ENCODE measurements at regions not wholly inside any gene's neighbourhood (a gene's known extent, or its start where the extent isn't known, plus 50 kb on each side); places are given as distances from the start of the nearest gene placed in this dataset.
"Not testable (repeated sequence)": the region's sequence is repeated elsewhere in the genome, so short reads cannot be mapped to it uniquely, and the experiment has no call there.

DNA sequence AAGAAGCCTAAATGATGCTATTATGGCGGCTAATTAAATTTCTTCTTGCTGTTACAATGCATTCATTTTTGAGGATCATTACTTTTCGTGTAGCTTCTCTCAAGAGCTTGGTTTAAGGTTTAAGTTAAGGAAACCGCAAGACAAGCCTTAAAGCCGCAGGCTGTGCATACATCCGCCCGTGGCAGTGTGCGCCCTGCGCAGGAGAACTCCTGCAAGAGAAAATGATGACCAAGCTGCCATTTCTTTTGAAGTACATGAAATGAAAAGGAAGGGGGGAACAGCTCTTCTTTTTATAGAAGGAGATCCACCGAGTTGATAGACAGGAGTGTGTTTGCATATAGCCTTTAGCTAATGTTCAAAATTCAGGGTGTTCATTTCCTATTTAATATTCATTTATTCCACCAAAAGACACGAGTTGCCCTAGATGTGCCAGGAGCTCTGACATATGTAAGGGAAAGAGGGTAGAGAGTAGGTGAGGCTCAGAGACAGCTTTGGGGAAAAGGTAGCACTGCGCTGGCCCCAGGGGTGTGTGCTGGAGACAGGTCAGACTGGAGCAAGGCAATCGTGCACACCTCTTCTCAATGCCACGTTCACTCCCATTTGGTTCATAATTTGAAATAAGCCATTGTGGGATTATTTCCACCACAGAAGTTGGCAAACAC, 112.1 kb upstream of the LDB2 start:
- no peaks in the 10 kb centered on the region for H3K27me3 ChIP-seq
- H3K4me1 ChIP-seq: no peaks in the 10 kb centered on the region
- no peaks in the 10 kb centered on the region for H3K36me3 ChIP-seq
- no peak overlapping the region for H3K27ac ChIP-seq
- TF ChIP-seq CTCF (IDR thresholded peaks at IDR 0.05) (no peak), POLR2A (IDR thresholded peaks at IDR 0.05) (no peak)
- intact Hi-C loops (cut with DNase I; ENCODE audit: low total_unique reads): no loop called here
- no peak overlapping the region for H3K4me3 ChIP-seq
- H3K9me3 ChIP-seq: no peaks in the 10 kb centered on the region
- DNase-seq: no peak

DNA sequence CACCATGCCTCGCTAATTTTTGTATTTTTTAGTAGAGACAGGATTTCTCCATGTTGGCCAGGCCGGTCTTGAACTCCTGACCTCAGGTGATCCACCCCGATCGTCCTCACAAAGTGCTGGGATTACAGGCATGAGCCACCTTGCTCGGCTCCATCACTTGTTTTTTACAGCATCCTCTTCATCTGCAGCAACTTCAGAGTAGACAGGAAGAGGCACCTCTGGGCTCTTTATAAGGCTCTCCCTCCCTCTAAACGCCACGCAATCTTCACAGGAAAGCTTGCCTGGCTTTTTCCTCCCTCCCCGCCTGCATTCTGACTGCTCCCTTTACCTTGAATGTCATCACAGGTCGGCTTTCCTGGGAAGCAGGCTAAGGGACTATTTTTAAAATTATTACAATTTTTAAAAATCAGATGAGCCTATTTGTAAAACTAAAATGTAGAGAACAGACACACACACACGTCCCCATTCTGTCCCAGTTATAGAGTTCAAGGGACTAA, 111.5 kb upstream of the LDB2 start:
- Histone ChIP-seq H3K27ac (no peak overlapping the region), H3K27me3 (no peaks in the 10 kb centered on the region), H3K9me3 (no peaks in the 10 kb centered on the region), H3K4me3 (no peak overlapping the region), H3K4me1 (no peaks in the 10 kb centered on the region), H3K36me3 (no peaks in the 10 kb centered on the region)
- intact Hi-C loops (cut with DNase I; ENCODE audit: low total_unique reads): no loop called here
- TF ChIP-seq POLR2A (IDR thresholded peaks at IDR 0.05) (no peak), CTCF (IDR thresholded peaks at IDR 0.05) (no peak)
- no peak for DNase-seq

DNA sequence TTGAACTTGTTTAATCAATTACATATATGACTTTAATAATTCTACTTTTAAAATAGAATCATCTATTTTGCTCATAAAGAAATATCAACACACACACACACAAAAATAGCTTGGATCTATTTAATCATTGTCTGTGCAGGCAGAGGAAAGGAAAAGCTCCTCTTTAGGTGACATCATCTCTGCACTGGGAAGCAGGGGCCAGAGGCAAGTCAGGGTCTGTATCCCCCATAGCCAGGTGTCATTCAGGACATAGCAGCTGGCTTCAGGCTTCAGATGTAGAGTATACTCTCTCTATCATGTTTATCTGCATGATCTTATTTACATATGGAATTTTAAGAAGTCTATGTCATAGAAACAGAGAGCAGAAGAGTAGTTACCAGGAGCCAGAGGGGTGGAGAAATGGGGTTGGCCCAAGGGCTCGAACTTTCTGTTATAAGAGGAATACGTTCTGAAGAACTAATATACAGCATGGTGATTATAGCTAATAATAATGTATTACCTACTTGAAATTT, 110.4 kb upstream of the LDB2 start:
- no peaks in the 10 kb centered on the region for H3K9me3 ChIP-seq
- no peaks in the 10 kb centered on the region for H3K36me3 ChIP-seq
- TF ChIP-seq POLR2A (IDR thresholded peaks at IDR 0.05) (no peak), CTCF (IDR thresholded peaks at IDR 0.05) (no peak)
- DNase-seq: no peak
- no peaks in the 10 kb centered on the region for H3K4me1 ChIP-seq
- H3K4me3 ChIP-seq: no peak overlapping the region
- intact Hi-C loops (cut with DNase I; ENCODE audit: low total_unique reads): no loop called here
- no peak overlapping the region for H3K27ac ChIP-seq
- no peaks in the 10 kb centered on the region for H3K27me3 ChIP-seq

DNA sequence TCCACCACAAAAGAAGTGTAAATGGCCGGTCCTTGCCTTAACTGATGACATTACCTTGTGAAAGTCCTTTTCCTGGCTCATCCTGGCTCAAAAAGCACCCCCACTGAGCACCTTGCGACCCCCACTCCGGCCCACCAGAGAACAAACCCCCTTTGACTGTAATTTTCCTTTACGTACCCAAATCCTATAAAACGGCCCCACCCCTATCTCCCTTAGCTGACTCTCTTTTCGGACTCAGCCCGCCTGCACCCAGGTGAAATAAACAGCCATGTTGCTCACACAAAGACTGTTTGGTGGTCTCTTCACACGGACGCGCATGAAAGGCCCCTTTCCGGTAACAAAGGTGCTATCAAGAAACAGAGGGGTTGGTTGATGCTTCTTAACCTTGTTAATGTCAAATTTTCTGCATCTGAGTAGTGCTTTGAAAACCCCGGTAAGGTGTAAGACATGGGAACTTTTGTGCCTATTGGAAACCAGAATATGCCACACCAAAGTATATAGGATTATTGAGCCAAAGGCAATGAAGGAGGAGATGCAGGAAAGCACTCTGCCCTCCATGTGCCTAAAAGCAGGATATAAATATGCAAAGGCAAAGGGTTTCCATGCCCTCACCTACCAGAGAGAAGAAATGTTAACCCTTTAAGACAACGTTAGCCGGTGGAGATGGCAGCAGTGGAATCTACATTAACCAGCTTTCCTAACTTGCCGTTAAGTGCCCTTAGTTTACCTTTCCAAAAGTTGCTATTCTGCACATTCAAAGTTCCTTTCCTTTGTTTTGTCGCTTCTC, 105.4 kb upstream of the LDB2 start:
- H3K36me3 ChIP-seq; H3K27ac ChIP-seq; H3K27me3 ChIP-seq; intact Hi-C loops (cut with DNase I; ENCODE audit: low total_unique reads); H3K9me3 ChIP-seq; H3K4me3 ChIP-seq; H3K4me1 ChIP-seq; DNase-seq: not testable (repeated sequence)

DNA sequence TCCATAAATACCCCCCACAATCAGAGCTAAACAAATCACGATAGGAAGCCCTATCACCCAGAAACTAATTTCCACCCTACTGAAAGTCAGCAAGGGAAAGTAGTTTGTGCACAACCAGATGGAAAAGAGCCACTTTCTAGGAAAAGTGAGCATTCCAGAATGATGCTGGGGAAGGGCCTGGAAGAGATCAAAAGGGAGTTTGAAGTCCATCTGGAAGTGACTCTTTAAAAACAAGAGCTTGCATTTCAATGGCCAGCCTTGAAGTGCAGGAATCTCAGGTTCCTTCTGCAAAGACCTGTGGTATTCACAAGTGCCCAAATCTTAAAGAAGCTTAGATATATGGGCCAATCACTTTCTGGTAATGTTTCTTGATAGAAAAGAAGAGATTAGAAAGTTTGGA, 97.0 kb upstream of the LDB2 start:
- H3K4me1 ChIP-seq: no peaks in the 10 kb centered on the region
- no peaks in the 10 kb centered on the region for H3K9me3 ChIP-seq
- no peaks in the 10 kb centered on the region for H3K36me3 ChIP-seq
- no peak for DNase-seq
- TF ChIP-seq POLR2A (IDR thresholded peaks at IDR 0.05) (no peak), CTCF (IDR thresholded peaks at IDR 0.05) (no peak)
- intact Hi-C loops (cut with DNase I; ENCODE audit: low total_unique reads): no loop called here
- no peaks in the 10 kb centered on the region for H3K27me3 ChIP-seq
- H3K4me3 ChIP-seq: no peak overlapping the region
- no peak overlapping the region for H3K27ac ChIP-seq
